Left renal pelvis (tissue), 4 donors: ENCODE measurements at regions not wholly inside any gene's neighbourhood (a gene's known extent, or its start where the extent isn't known, plus 50 kb on each side); places are given as distances from the start of the nearest gene placed in this dataset.
"Not testable (repeated sequence)": the region's sequence is repeated elsewhere in the genome, so short reads cannot be mapped to it uniquely, and the experiment has no call there.

Source experiments
- DNase-seq, 4 donors: peaks; one replicate each; pipeline ENCODE4 v3.0.0-alpha.2; 2013; ENCODE audit warnings: low read depth in 4 of 4, low spot score in 3 of 4

DNA sequence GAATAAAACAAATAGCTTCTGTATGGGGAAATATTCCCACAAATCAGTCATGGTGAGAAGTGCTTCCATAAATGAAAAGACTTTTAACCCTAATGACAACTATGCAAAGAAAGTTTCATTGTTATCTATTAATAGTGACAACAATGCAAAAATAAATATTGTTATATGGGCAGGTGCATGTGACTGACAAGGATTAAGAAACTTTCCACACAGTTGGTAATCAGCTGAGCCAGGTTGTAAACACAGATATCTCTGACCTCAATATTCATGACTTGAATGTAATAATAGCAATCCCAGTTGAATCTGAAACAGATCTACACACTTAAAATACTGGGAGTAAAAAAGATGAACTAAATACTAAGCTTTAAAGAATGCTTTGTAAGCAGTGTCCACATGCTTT, 517.0 kb upstream of the SOX11 start:
- no peak for DNase-seq

DNA sequence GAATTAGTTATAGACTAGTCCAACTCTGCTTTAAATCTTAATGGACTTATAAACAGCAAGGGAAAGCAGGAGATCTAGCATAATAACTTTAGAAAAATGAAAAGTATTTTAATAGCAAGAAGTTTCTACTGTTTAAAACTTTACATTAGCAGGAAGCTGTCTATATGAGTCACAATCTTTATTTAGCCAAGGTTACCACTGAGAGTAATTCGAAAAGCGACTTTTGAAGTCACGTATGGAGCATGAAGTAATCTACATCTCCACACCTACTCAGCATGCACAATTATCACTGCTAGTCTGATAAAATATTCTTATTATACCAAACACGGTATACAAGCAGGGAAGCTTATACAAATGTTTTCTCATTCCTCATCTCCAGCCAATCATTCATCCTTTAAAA, 515.4 kb upstream of the SOX11 start:
- no peak for DNase-seq

DNA sequence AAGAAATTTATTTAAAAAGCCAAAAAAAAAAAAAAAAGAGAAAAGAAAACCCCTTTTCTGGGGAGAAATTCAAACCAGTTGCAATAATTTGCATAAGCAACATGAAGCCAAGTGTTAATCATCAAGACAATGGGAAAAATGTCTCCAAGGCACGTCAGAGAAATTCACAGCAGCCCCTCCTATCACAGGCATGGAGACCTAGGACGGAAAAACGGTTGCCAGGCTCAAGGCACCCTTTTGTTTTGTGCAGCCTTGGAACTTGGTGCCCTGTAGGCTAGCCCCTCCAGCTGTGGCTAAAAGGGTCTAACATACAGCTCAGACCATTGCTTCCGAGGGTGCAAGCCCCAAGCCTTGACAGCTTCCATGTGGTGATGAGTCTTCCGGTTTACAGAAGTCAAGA, 509.2 kb upstream of the SOX11 start:
- DNase-seq = no peak

DNA sequence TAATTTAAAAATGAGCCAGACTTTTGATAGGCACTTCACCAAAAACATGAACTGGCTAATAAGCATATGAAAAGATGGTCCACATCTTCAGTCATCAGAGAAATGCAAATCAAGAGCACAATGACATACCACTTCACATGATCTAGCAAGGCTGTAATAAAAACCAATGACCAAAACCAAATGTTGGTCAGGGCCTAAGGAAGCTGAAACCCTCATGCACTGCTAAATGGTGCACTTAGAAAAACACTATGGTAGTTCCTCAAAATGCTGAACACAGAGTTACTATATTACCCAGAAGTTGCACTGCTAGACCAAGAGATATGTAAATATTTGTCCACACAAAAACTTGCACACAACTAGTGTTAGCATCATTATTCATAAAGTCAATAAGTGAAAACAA, 504.9 kb upstream of the SOX11 start:
- DNase-seq = no peak

DNA sequence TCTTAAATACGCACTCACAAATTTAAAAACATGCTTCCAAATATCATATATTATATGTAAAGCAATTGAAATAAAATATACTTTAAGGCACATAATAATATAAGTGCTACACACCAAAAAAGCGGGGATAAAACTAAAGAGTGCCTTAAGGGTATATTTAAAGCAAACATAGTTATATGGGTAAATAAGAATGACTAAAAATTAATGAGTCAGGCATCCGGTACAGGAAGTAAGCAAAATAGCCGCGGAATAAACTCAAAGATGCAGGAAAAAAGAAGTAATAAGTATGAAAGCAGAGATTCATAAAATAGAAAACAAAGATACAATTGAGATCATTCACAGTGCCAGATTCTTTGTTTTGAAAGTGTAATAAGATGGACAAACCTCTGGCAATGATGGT, 503.5 kb upstream of the SOX11 start:
- no peak for DNase-seq

GRCh38 chr2:5190023-5190422, 502.2 kb upstream of the SOX11 start:
- DNase-seq = no peak

DNA sequence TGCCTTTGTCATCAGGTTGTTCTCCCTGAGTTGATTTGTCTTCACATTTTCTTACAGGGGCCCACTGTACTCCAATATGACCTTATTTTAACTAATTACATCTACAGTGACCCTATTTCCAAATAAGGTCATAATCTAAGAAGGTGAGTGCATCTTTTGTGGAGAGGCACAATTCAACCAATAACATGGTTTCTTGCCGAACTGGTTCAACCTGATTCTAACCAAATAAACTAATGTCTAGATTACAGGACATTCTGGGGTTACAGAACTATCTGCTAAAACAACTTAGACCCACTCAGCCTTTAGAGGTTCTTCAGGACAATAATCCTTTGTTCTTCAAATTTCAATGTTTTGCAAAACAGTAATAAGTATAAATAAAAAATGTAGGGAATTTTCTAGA, 496.5 kb upstream of the SOX11 start:
- no peak for DNase-seq

DNA sequence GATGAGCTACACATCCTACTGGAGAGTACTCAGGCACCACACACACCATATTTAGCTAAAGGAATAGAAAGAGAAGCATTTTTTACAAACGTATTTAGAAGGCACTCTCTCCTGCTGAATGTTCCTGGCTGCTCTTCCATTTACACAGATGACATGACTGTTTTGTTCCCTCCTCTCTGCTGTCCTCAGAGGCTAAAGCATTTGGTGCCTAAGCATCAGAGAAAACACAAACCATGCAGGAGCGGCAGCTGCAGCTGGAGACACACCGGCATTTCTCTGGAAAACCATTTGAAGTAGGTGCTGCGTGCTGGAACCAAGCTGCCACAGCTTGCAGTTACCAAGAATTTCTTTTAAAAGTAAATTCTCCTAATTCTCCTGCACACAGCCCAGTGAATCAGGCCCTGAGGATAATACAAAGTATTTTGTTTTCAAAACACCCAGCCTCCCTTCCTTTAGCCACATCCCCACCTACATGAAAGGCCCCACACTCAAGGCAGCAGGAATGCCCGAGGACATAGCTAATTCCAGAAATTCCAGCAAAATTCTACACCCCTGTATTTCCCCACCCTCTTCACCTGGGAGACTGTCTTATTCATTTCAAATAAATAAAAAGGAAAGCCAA, 488.9 kb upstream of the SOX11 start:
- DNase-seq = no peak

GRCh38 chr2:5206742-5207141, 485.4 kb upstream of the SOX11 start:
- DNase-seq = not testable (repeated sequence)

DNA sequence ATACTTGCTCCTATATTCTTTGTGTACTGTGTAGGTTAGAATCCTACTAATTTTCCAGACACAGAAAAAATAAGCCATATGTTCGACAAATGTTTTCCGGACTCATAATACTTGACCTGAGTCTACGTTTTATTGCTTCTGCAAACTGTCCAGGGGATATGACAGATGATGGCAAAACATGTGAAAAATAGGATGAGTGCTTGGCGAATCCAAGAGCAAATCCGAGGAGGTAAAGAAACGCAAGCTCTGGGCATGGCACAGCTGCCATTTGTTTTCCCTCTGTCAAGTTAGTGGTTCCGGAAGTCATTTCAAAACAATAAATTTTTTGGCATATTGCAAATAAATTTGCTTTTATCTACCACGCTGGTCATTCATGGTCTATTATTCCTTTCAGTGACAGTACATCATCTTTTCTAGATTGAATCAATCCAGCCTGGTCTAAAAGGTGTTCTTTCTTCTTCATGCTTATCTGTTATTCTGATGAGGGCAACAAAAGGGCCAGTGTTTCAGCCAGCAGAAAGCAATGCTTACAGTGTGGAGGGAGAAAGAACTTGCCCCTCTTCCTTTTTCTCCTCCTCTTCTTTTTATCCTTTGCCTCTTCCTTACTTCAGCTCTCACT, 476.1 kb upstream of the SOX11 start:
- no peak for DNase-seq

DNA sequence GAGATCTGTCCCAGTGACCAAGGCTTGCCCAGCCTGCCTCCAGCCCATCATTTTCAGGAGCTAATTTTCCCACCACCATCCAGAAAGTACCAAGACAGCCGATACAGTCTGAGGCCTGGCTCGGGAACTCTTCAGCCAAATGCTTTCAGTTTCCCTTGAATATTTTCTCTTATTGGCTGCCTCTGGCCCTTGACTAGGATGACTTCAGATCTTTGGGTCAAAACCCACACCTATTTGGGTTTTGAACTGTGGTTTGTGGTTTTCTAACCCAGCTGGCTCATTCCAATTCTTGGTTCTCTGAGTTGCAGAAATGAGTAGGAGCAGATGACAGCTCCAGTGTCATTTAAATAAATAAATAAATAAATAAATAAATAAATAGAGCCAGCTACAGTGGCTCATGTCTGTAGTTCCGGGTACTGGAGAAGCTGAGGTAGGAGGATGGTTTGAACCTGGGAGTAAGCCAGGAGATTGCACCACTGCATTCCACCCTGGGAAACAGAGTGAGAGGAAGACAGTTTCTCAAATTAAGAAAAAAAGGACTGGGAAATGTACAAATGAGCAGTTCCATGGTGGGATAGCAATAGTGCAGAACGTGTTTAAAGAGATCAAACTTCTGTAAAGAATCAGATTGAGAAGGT, 465.0 kb upstream of the SOX11 start:
- no peak for DNase-seq

- DNase-seq = no peak
Observed at GRCh38 chr2:5229574-5229973, 462.6 kb upstream of the SOX11 start.

- DNase-seq = no peak
Observed at GRCh38 chr2:5230444-5230843, 461.7 kb upstream of the SOX11 start.

DNA sequence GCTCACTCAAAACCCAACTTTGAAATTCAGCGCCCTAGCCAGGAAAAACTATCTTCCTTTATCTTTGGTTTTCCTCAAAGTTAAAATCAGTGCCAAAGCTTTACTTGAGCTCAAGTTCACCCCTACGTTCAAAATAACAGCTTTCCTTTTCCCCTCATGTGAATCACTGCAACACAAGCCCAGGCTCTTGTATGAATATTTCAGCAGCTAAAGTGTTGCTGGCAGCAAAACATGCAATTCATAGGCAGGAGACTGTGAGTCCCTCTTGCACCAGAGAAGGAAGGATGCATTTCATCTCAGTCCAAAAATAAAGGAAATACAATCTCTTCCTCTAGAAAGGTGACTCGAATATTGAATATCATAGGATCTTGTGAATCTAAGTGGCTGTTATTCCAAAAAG, 461.3 kb upstream of the SOX11 start:
- DNase-seq = no peak

DNA sequence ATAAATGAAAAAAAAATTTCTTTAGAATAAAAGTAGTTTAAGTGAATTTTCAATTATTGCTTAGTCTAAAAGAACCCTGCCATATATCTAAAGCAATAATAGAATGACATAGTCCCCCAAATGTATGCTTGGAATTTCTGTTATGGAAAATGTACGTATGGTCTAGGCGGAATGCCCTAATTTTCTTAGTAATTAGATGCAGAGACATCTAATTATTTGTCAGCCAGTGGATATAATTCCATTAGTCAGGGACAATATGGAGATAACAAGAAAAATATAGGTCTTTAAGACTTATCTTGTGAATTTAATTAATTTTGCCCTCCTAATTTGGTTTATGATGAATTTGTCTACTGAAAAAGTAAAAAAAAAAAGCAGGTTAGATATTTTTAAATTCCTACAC, 460.9 kb upstream of the SOX11 start:
- no peak for DNase-seq

- DNase-seq = no peak
Observed at GRCh38 chr2:5234563-5234962, 457.6 kb upstream of the SOX11 start.

DNA sequence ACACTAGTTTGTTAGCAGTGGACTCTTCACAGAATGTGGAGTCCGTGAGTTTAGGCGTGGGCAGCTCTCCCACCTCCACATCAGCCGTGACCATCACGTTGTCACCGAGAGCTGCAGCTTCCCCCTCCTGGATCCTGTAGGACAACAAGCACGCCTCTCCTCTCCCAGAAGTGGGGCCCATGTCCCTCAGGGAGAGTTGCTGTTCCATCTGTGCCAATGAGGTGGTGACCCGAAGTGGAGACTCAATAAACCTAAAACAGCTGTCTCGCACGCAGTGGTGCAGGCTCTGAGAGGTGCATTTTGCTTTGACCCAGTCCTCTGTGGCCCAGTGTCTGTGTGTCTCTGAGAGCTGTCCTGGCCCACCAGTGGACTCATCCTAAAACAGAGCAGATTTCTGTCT, 456.5 kb upstream of the SOX11 start:
- DNase-seq = no peak

GRCh38 chr2:5236249-5236648, 455.9 kb upstream of the SOX11 start:
- DNase-seq = no peak

DNA sequence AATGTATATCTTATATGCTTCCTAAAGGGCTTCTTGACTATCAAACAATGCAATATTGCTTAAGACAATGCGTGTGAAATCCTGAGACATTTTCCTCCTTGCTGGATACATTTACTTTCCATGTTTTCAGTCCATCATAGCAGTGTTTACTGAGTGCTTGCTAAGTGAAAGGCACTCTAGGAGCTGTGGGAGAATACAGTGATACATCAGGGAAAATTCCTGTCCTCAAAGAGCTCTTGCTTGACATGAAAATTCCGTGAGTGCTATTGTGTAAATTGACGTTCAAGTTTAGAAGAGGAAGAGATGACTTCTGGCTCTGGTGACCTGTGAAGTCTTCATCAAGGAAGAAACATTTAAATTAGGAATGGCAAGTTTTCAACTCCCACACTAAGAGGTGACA, 449.4 kb upstream of the SOX11 start:
- no peak for DNase-seq

DNA sequence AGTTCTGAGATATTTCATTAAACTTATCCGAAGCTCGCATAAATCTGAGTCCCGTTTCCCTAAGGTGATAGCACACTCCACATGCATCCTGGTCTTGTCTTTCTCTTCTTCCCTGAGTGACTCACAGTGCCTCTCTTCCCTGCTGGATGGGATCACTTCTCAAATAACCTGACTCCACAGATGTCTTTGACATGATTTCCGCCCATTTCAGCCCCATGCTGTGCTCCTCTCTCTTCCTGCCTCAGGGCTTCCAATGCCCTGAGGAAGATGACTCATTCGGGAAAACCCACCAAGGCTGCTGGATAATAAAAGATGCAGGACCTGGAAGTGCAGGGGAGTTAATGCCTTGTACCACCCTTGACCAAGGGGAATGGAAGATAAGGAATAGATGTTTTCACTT, 441.7 kb upstream of the SOX11 start:
- DNase-seq = no peak

DNA sequence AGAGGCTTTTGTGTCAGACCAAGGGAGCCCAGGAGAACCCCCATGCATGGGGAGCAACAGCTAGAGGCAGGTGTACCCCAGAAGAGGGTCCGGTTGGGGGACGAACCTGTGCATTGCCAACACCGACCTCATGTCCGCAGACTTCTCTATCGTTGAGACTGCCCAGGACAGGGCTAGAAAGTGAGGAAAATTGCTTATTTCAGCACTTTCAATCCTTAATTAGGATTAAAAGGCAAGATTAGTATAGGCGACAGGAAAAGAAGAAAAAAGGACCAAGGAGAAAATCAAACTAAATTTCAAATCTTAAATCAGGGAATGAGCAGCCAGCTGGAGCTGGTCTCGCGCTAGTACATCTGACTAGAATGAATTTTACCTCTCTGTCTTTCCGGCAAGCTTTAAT, 438.9 kb upstream of the SOX11 start:
- DNase-seq = no peak

- no peak for DNase-seq
Observed at GRCh38 chr2:5254791-5255332, 437.3 kb upstream of the SOX11 start.
